H9 (cell line): ENCODE measurements at regions not wholly inside any gene's neighbourhood (a gene's known extent, or its start where the extent isn't known, plus 50 kb on each side); places are given as distances from the start of the nearest gene placed in this dataset.
A peak's percentile ranks its signal among the peaks of the same experiment; 100 is the strongest.

Source experiments
- DNase-seq: peaks from one replicate; pipeline ENCODE4 v3.0.0-alpha.2; 2017
- H2AFZ ChIP-seq: one replicate; pipeline ENCODE4 v1.6.1; 2013; ENCODE audit warnings: mild to moderate bottlenecking, low read length, control low read depth, moderate library complexity
- H2AK5ac ChIP-seq: 2 replicates; pipeline ENCODE4 v1.6.1; 2013; ENCODE audit warnings: low read length, control low read depth, mixed read lengths; ENCODE audit not compliant: insufficient read length
- H2BK120ac ChIP-seq: one replicate; pipeline ENCODE4 v1.6.1; 2013; ENCODE audit warnings: low read depth, mild to moderate bottlenecking, low read length, control low read depth, inconsistent platforms; ENCODE audit not compliant: poor library complexity, severe bottlenecking
- H2BK12ac ChIP-seq: 2 replicates; pipeline ENCODE4 v1.6.1; 2013; ENCODE audit warnings: low read length, control low read depth, mixed read lengths, low read depth; ENCODE audit not compliant: insufficient read length
- H2BK15ac ChIP-seq: 2 replicates; pipeline ENCODE4 v1.6.1; 2013; ENCODE audit warnings: low read depth, low read length, control low read depth
- H2BK20ac ChIP-seq: one replicate; pipeline ENCODE4 v1.6.1; 2013; ENCODE audit warnings: low read depth, mild to moderate bottlenecking, low read length, control low read depth, inconsistent platforms; ENCODE audit not compliant: poor library complexity, severe bottlenecking
- H2BK5ac ChIP-seq: 2 replicates; pipeline ENCODE4 v1.6.1; 2013; ENCODE audit warnings: low read length, control low read depth, mixed read lengths; ENCODE audit not compliant: insufficient read length
- H3K14ac ChIP-seq: 2 replicates; pipeline ENCODE4 v1.6.1; 2013; ENCODE audit warnings: low read length, control low read depth; ENCODE audit not compliant: insufficient read depth
- H3K18ac ChIP-seq: 2 replicates; pipeline ENCODE4 v1.6.1; 2013; ENCODE audit warnings: low read depth, mild to moderate bottlenecking, mixed read lengths, low read length, control low read depth; ENCODE audit not compliant: insufficient read length
- H3K23ac ChIP-seq: 2 replicates; pipeline ENCODE4 v1.6.1; 2013; ENCODE audit warnings: low read length, control low read depth, mixed read lengths, low read depth; ENCODE audit not compliant: insufficient read length
- H3K23me2 ChIP-seq: 2 replicates; pipeline ENCODE4 v1.6.1; 2013; ENCODE audit warnings: low read depth, mild to moderate bottlenecking, mixed read lengths, low read length, control low read depth; ENCODE audit not compliant: insufficient read length, poor library complexity, severe bottlenecking
- H3K27ac ChIP-seq: 2 replicates; pipeline ENCODE4 v1.5.1; 2013; ENCODE audit warnings: low read length, control low read depth, mixed read lengths, low read depth; ENCODE audit not compliant: insufficient read length
- H3K27me3 ChIP-seq: 2 replicates; pipeline ENCODE4 v1.6.1; 2013; ENCODE audit warnings: low read length, control low read depth, inconsistent platforms; ENCODE audit not compliant: insufficient read depth
- H3K4ac ChIP-seq: 2 replicates; pipeline ENCODE4 v1.6.1; 2013; ENCODE audit warnings: low read depth, mild to moderate bottlenecking, control low read depth, inconsistent platforms, low read length, moderate library complexity
- H3K4me1 ChIP-seq: 2 replicates; pipeline ENCODE4 v1.6.1; 2013; ENCODE audit warnings: low read length, control low read depth, inconsistent platforms; ENCODE audit not compliant: insufficient read depth
- H3K4me2 ChIP-seq: 2 replicates; pipeline ENCODE4 v1.6.1; 2013; ENCODE audit warnings: low read length, control low read depth, mixed read lengths; ENCODE audit not compliant: insufficient read length, insufficient read depth
- H3K56ac ChIP-seq: 2 replicates; pipeline ENCODE4 v1.6.1; 2013; ENCODE audit warnings: low read depth, mild to moderate bottlenecking, mixed read lengths, low read length, control low read depth; ENCODE audit not compliant: insufficient read length
- H3K79me1 ChIP-seq: 2 replicates; pipeline ENCODE4 v1.6.1; 2013; ENCODE audit warnings: low read depth, mild to moderate bottlenecking, moderate library complexity, low read length, control low read depth, inconsistent platforms; ENCODE audit not compliant: insufficient read depth, poor library complexity, severe bottlenecking
- H3K79me2 ChIP-seq: 2 replicates; pipeline ENCODE4 v1.6.1; 2013; ENCODE audit warnings: low read length, control low read depth, inconsistent platforms; ENCODE audit not compliant: insufficient read depth
- H3K9ac ChIP-seq: 2 replicates; pipeline ENCODE4 v1.6.1; 2013; ENCODE audit warnings: low read length, control low read depth, mixed read lengths; ENCODE audit not compliant: insufficient read length; ENCODE audit errors: extremely low read depth
- H3K9me3 ChIP-seq: one replicate; pipeline ENCODE4 v1.6.1; 2013; ENCODE audit warnings: low read depth, low read length, inconsistent platforms; ENCODE audit not compliant: control insufficient read depth
- H3T11ph ChIP-seq: one replicate; pipeline ENCODE4 v1.6.1; 2013; ENCODE audit warnings: mild to moderate bottlenecking, low read length, control low read depth, inconsistent platforms
- H4K20me1 ChIP-seq: one replicate; pipeline ENCODE4 v1.6.1; 2013; ENCODE audit not compliant: control insufficient read depth, insufficient read length, insufficient read depth
- H4K5ac ChIP-seq: 2 replicates; pipeline ENCODE4 v1.6.1; 2013; ENCODE audit warnings: low read depth, mild to moderate bottlenecking, mixed read lengths, low read length, control low read depth; ENCODE audit not compliant: insufficient read length
- H4K8ac ChIP-seq: replicated peaks from 2 replicates; pipeline ENCODE4 v1.6.1; 2013; ENCODE audit warnings: low read length, control low read depth, mixed read lengths, low read depth; ENCODE audit not compliant: insufficient read length
- H4K91ac ChIP-seq: 2 replicates; pipeline ENCODE4 v1.6.1; 2013; ENCODE audit warnings: low read depth, mild to moderate bottlenecking, moderate library complexity, mixed read lengths, low read length, control low read depth; ENCODE audit not compliant: insufficient read length
- H3K27ac Mint-ChIP-seq, 3 experiments: 2 replicates in 2 of 3; 3 replicates in 1 of 3; pipeline ENCODE4 v1.8.0; 2020 to 2021; ENCODE audit warnings: mixed read lengths in 3 of 3, mild to moderate bottlenecking in 1 of 3, moderate library complexity in 1 of 3
- H3K27me3 Mint-ChIP-seq: 2 replicates; pipeline ENCODE4 v1.8.0; 2021; ENCODE audit warnings: low read depth, mild to moderate bottlenecking, moderate library complexity, mixed read lengths
- H3K36me3 Mint-ChIP-seq, 3 experiments: 2 replicates in 2 of 3; 3 replicates in 1 of 3; pipeline ENCODE4 v1.8.0; 2020 to 2021; ENCODE audit warnings: low read depth in 3 of 3, mixed read lengths in 3 of 3; ENCODE audit not compliant: insufficient read depth in 1 of 3
- H3K4me1 Mint-ChIP-seq, 2 experiments: 2 replicates each; pipeline ENCODE4 v1.8.0; 2020; ENCODE audit warnings: mixed read lengths in 2 of 2
- H3K4me3 Mint-ChIP-seq, 2 experiments: 2 replicates in 1 of 2; 3 replicates in 1 of 2; pipeline ENCODE4 v1.8.0; 2020 to 2021; ENCODE audit warnings: mild to moderate bottlenecking in 2 of 2, mixed read lengths in 2 of 2, moderate library complexity in 1 of 2
- H3K9me3 Mint-ChIP-seq, 2 experiments: 2 replicates in 1 of 2; 3 replicates in 1 of 2; pipeline ENCODE4 v1.8.0; 2020; ENCODE audit warnings: mild to moderate bottlenecking in 2 of 2, mixed read lengths in 2 of 2, moderate library complexity in 1 of 2
- CTCF ChIP-seq: fragments of 200-600 bp; sonication (generic); conservative IDR thresholded peaks from 3 replicates; pipeline ENCODE4 v1.8.0; 2021; ENCODE audit warnings: antibody characterized with exemption, mild to moderate bottlenecking
- WGBS: extraction: QIAGEN DNeasy Blood & Tissue Kit; methylation state at CpG from one replicate; pipeline ENCODE4 v1.1.7; 2013; ENCODE audit warnings: missing lambda C conversion rate, low lambda C conversion rate, mixed read lengths; ENCODE audit not compliant: insufficient read length; ENCODE audit errors: extremely low coverage; 5-methylcytosine and 5-hydroxymethylcytosine counted together

DNA sequence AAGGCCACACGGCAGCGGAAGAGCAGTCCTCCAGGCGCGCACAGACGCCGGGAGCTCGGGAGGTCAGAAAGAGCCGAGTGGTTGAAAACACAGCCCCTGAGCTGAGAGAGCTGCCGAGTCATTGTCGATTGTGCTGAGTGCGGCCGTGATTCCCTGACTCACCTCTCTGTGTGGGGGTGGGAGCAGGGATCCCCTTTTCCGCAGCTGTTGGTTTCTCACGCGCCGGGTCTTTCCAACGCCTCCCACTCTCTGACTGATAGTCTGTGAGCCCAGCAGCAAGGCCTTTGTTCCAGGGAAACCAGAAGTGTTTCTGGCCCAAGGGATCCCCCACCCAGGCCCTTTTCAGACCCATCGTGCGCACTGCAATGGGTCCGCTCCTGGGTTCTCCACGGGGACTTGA is 97.3 kb downstream of the MRPL36 start:
- no peak overlapping the region for H3K14ac ChIP-seq
- no CpG with 5 or more reads among the region's 21 CpGs for WGBS
- no peaks in the 10 kb centered on the region for H3K9me3 ChIP-seq
- H4K20me1 ChIP-seq: no peaks in the 10 kb centered on the region
- H2BK20ac ChIP-seq: no peak overlapping the region
- H2BK15ac ChIP-seq: no peak overlapping the region
- H3K36me3 Mint-ChIP-seq: peaks cover 0 to 10% (median 6%) of the 10 kb centered on the region in 3 experiments; a peak in 4 of 7 replicates
- H3K56ac ChIP-seq: no peak overlapping the region
- H3K79me2 ChIP-seq: no peaks in the 10 kb centered on the region
- H3K27me3 ChIP-seq: no peaks in the 10 kb centered on the region; the same call in 1 of the 2 replicates
- no peak overlapping the region for H3K27ac Mint-ChIP-seq
- no peak overlapping the region for H3T11ph ChIP-seq
- H2BK12ac ChIP-seq: no peak overlapping the region
- H3K27me3 Mint-ChIP-seq: peaks cover 26% of the 10 kb centered on the region
- no peak overlapping the region for H4K5ac ChIP-seq
- H3K9ac ChIP-seq: no peak overlapping the region
- no peak overlapping the region for H3K18ac ChIP-seq
- no peaks in the 10 kb centered on the region for H3K23me2 ChIP-seq
- H3K4ac ChIP-seq: no peak overlapping the region
- no peak overlapping the region for H2BK5ac ChIP-seq
- no peak for TF ChIP-seq CTCF
- H3K27ac ChIP-seq: no peak overlapping the region
- H3K9me3 Mint-ChIP-seq: peaks cover 8 to 10% of the 10 kb centered on the region in 2 experiments; a peak in 4 of 5 replicates
- H3K4me2 ChIP-seq: no peak overlapping the region
- H4K91ac ChIP-seq: no peak overlapping the region
- H3K4me1 Mint-ChIP-seq: peaks cover 16 to 18% of the 10 kb centered on the region in 2 experiments
- no peak overlapping the region for H2AFZ ChIP-seq
- H2AK5ac ChIP-seq: no peak overlapping the region
- H3K79me1 ChIP-seq: no peaks in the 10 kb centered on the region
- no peak overlapping the region for H4K8ac ChIP-seq
- H3K4me1 ChIP-seq: no peaks in the 10 kb centered on the region
- no peak overlapping the region for H3K4me3 Mint-ChIP-seq
- H2BK120ac ChIP-seq: no peak overlapping the region
- H3K23ac ChIP-seq: no peak overlapping the region
- DNase-seq: peak; percentile 43
